Breast epithelium (tissue), 3 donors: ENCODE measurements at regions not wholly inside any gene's neighbourhood (a gene's known extent, or its start where the extent isn't known, plus 50 kb on each side); places are given as distances from the start of the nearest gene placed in this dataset.

Experiments used
- CTCF ChIP-seq, 3 donors: fragments of 450-650 bp; IDR thresholded peaks; one replicate each; pipeline ENCODE4 v1.5.1; 2016 to 2017; ENCODE audit warnings: antibody characterized with exemption in 3 of 3, mild to moderate bottlenecking in 3 of 3, moderate library complexity in 3 of 3
- POLR2AphosphoS5 ChIP-seq, 3 donors: sonication (generic); formaldehyde crosslinking; IDR thresholded peaks; one replicate each; pipeline ENCODE4 v1.6.1; 2017; ENCODE audit warnings: antibody characterized with exemption in 3 of 3

- TF ChIP-seq CTCF (IDR thresholded peaks at IDR 0.05) (no peak), POLR2AphosphoS5 (IDR thresholded peaks at IDR 0.05) (no peak)
Observed at GRCh38 chr6:22499815-22500214, 69.6 kb upstream of the HDGFL1 start.
